HCT116 (cell line): ENCODE measurements at regions not wholly inside any gene's neighbourhood (a gene's known extent, or its start where the extent isn't known, plus 50 kb on each side); places are given as distances from the start of the nearest gene placed in this dataset.

ENCODE experiments used
- ATAC-seq: fragments of 200-7000 bp; cut with Tn5 transposase; 2 replicates; pipeline ENCODE4 v1.9.1; 2020; ENCODE audit warnings: mild to moderate bottlenecking, moderate library complexity
- BruUV-seq: library from RNA; stranded (reverse); fragments of 400-500 nt; replicated peaks from 2 replicates; lab custom pipeline; 2021; lab: Mats Ljungman, UMichigan
- CTCF ChIA-PET: fragments of 300-600 bp; sonication (Branson Sonifier 250); formaldehyde crosslinking; loops from one replicate; lab custom pipeline; 2021; ENCODE audit warnings: antibody characterized with exemption; lab: Charles Lee
- POLR2A ChIA-PET: fragments of 300-600, 350-600 bp; sonication (Branson Sonifier 250); formaldehyde crosslinking; loops from one replicate; lab custom pipeline; 2021; ENCODE audit warnings: antibody characterized with exemption; lab: Charles Lee
- RAD21 ChIA-PET, 2 experiments: fragments of 300-600 bp; sonication (Branson Sonifier 250); formaldehyde crosslinking; loops; one replicate each; lab custom pipeline; 2023; ENCODE audit warnings: low total read pairs in 2 of 2; ENCODE audit not compliant: uncharacterized antibody in 2 of 2, unreplicated experiment in 2 of 2, low non-redundant PET in 1 of 2; lab: Charles Lee
- DNase-seq: peaks from one replicate; pipeline ENCODE4 v3.0.0-alpha.2; 2010; ENCODE audit warnings: low read depth, low spot score
- H2AFZ ChIP-seq: fragments of 200-600 bp; shearing (Covaris generic), sonication (generic); 2 replicates; pipeline ENCODE4 v1.6.1; 2017; ENCODE audit warnings: low read depth, mixed run types, mixed read lengths, antibody characterized with exemption, low read length; ENCODE audit not compliant: poor library complexity, severe bottlenecking
- H3K27ac ChIP-seq: 2 replicates; pipeline ENCODE4 v1.5.1; 2012; ENCODE audit warnings: low read depth, low read length
- H3K27me3 ChIP-seq: fragments of 200-600 bp; sonication (generic); 2 replicates; pipeline ENCODE4 v1.6.1; 2016; ENCODE audit warnings: mixed run types, low read length, mixed read lengths; ENCODE audit not compliant: insufficient read depth
- H3K36me3 ChIP-seq, 2 experiments: fragments of 200-500 bp in 1 of 2; fragments of 200-600 bp in 1 of 2; sonication (Bioruptor generic) in 1 of 2; sonication (generic) in 1 of 2; 2 replicates each; pipeline versions ENCODE4 v1.5.1 to v1.6.1; 2014 to 2016; ENCODE audit warnings: low read length in 2 of 2, inconsistent platforms in 1 of 2, mixed read lengths in 1 of 2, mixed run types in 1 of 2; ENCODE audit not compliant: insufficient read depth in 2 of 2, control insufficient read depth in 1 of 2
- H3K4me1 ChIP-seq, 2 experiments: fragments of 200-600 bp in 1 of 2; sonication (generic) in 1 of 2; 2 replicates each; pipeline versions ENCODE4 v1.5.1 to v1.6.1; 2012 to 2017; ENCODE audit warnings: low read length in 2 of 2, inconsistent platforms in 1 of 2, mild to moderate bottlenecking in 1 of 2, mixed read lengths in 1 of 2, mixed run types in 1 of 2, moderate library complexity in 1 of 2; ENCODE audit not compliant: insufficient read depth in 2 of 2, control insufficient read depth in 1 of 2
- H3K4me2 ChIP-seq: fragments of 200-600 bp; sonication (generic); 2 replicates; pipeline ENCODE4 v1.6.1; 2017; ENCODE audit warnings: mixed run types, low read length, mixed read lengths
- H3K4me3 ChIP-seq, 2 experiments: fragments of 200-600 bp in 1 of 2; sonication (generic) in 1 of 2; replicated peaks in 1 of 2; 2 replicates each; pipeline ENCODE4 v1.5.1; 2011 to 2016; ENCODE audit warnings: low read length in 2 of 2, control low read depth in 1 of 2, low read depth in 1 of 2, mild to moderate bottlenecking in 1 of 2, mixed read lengths in 1 of 2, mixed run types in 1 of 2
- H3K79me2 ChIP-seq: fragments of 200-600 bp; sonication (generic); 2 replicates; pipeline ENCODE4 v1.6.1; 2017; ENCODE audit warnings: mild to moderate bottlenecking, mixed run types, low read length, moderate library complexity, mixed read lengths; ENCODE audit not compliant: insufficient read depth
- H3K9ac ChIP-seq: fragments of 200-600 bp; sonication (generic); 2 replicates; pipeline ENCODE4 v1.6.1; 2016; ENCODE audit warnings: low read length, mixed read lengths
- H3K9me2 ChIP-seq: fragments of 200-600 bp; sonication (generic), shearing (Covaris generic); 2 replicates; pipeline ENCODE4 v1.6.1; 2017; ENCODE audit warnings: mixed run types, mild to moderate bottlenecking, moderate library complexity; ENCODE audit not compliant: insufficient read depth
- H3K9me3 ChIP-seq, 2 experiments: fragments of 200-500 bp in 1 of 2; fragments of 200-600 bp in 1 of 2; sonication (Bioruptor generic) in 1 of 2; sonication (generic) in 1 of 2; 2 replicates each; pipeline ENCODE4 v1.6.1; 2014 to 2017; ENCODE audit warnings: low read length in 2 of 2, mixed read lengths in 2 of 2, inconsistent platforms in 1 of 2, low read depth in 1 of 2, mild to moderate bottlenecking in 1 of 2, mixed run types in 1 of 2, moderate library complexity in 1 of 2; ENCODE audit not compliant: control insufficient read depth in 1 of 2, insufficient read depth in 1 of 2
- H4K20me1 ChIP-seq: fragments of 200-600 bp; sonication (generic), shearing (Covaris generic); 2 replicates; pipeline ENCODE4 v1.6.1; 2017; ENCODE audit warnings: mixed run types, mild to moderate bottlenecking, moderate library complexity; ENCODE audit not compliant: insufficient read depth
- CBX3 ChIP-seq: IDR thresholded peaks from 2 replicates; pipeline ENCODE4 v1.6.1; 2012; ENCODE audit warnings: low read depth
- ELF1 ChIP-seq: IDR thresholded peaks from 2 replicates; pipeline ENCODE4 v1.6.1; 2012; ENCODE audit warnings: low read depth, borderline replicate concordance
- EZH2phosphoT487 ChIP-seq: fragments of 200-600 bp; IDR thresholded peaks from 2 replicates; pipeline ENCODE4 v1.6.1; 2018; ENCODE audit warnings: antibody characterized with exemption, borderline replicate concordance
- SP1 ChIP-seq: IDR thresholded peaks from 2 replicates; pipeline ENCODE4 v1.6.1; 2012; ENCODE audit warnings: low read depth
- SRF ChIP-seq: IDR thresholded peaks from 2 replicates; pipeline ENCODE4 v1.6.1; 2012; ENCODE audit warnings: low read depth
- ZFX ChIP-seq: fragments of 450-650 bp; IDR thresholded peaks from 2 replicates; pipeline ENCODE4 v1.6.1; 2017
- ZNF274 ChIP-seq: fragments of 200-500 bp; sonication (Bioruptor generic); IDR thresholded peaks from 2 replicates; pipeline ENCODE4 v1.6.1; 2014; ENCODE audit warnings: mild to moderate bottlenecking, low read depth, low read length, inconsistent platforms
- intact Hi-C: fragments of 100-400 bp; cut with micrococcal nuclease; formaldehyde crosslinking; loops from 2 replicates; pipeline ENCODE4 v1.10.0; 2022

DNA sequence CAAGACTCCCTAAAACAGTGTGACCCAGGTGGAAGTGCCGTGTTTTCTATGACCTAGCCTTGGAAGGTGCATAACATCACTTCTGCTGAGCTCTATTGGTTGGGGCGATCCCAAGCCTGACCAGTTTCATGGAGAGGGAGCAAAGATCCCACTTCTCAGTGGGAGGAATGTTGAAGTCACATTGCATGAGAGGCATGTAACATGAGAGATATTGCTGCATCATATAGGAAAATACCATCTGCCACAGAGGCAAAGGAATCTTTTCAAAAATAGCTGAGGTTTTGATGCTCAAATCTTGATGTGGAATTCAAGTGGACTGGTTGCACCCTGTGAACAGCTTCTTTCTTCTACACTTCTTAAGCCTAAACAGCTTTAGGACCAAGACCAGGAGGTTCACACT is 56.4 kb upstream of the NLRP1 start:
- ChIA-PET POLR2A (no interaction called here), CTCF (no interaction called here), RAD21 (no interaction called here)
- DNase-seq (no peak), ATAC-seq (no peak)
- H3K9me3 ChIP-seq: no peaks in the 10 kb centered on the region
- BruUV-seq: no TSS peak
- intact Hi-C loops: no loop called here
- no peaks in the 10 kb centered on the region for H4K20me1 ChIP-seq
- H2AFZ ChIP-seq: no peak overlapping the region
- TF ChIP-seq SRF: no peak
- TF ChIP-seq EZH2phosphoT487: no peak
- TF ChIP-seq CBX3: no peak
- TF ChIP-seq ZNF274: no peak
- no peak for TF ChIP-seq SP1
- no peak for TF ChIP-seq ZFX
- TF ChIP-seq ELF1: no peak
- H3K9ac ChIP-seq: no peak overlapping the region
- no peaks in the 10 kb centered on the region for H3K9me2 ChIP-seq
- H3K4me2 ChIP-seq: no peak overlapping the region
- H3K4me1 ChIP-seq: no peaks in the 10 kb centered on the region
- no peaks in the 10 kb centered on the region for H3K36me3 ChIP-seq
- H3K79me2 ChIP-seq: no peaks in the 10 kb centered on the region
- H3K27ac ChIP-seq: no peak overlapping the region
- no peak overlapping the region for H3K4me3 ChIP-seq
- peaks cover 40% of the 10 kb centered on the region for H3K27me3 ChIP-seq

DNA sequence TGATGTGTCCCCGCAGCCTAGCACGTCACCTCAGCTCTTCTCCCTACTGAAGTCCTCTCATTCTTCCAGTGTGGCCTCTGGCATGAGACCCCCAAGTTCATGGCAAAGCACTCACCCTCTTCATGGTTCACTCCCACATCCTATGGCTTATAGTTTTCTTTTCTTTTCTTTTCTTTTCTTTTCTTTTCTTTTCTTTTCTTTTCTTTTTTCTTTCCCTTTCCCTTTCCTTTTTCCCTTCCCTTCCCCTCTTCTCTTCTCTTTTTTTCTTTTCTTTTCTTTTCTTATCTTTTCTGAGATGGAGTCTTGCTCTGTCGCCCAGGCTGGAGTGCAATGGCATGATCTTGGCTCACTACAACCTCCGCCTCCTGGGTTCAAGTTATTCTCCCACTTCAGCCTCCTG is 58.4 kb upstream of the NLRP1 start:
- Histone ChIP-seq H3K9me2 (no peaks in the 10 kb centered on the region), H3K4me1 (no peaks in the 10 kb centered on the region), H3K4me2 (no peak overlapping the region), H3K9me3 (no peaks in the 10 kb centered on the region), H4K20me1 (no peaks in the 10 kb centered on the region), H3K36me3 (no peaks in the 10 kb centered on the region), H3K27ac (no peak overlapping the region), H2AFZ (no peak overlapping the region), H3K9ac (no peak overlapping the region), H3K27me3 (peaks cover 40% of the 10 kb centered on the region), H3K4me3 (no peak overlapping the region), H3K79me2 (no peaks in the 10 kb centered on the region)
- CTCF ChIA-PET: no interaction called here
- POLR2A ChIA-PET: no interaction called here
- DNase-seq (no peak), ATAC-seq (no peak)
- intact Hi-C loops: no loop called here
- TF ChIP-seq SP1: no peak
- RAD21 ChIA-PET: no interaction called here
- BruUV-seq: no TSS peak
